HepG2 (cell line): ENCODE measurements at regions not wholly inside any gene's neighbourhood (a gene's known extent, or its start where the extent isn't known, plus 50 kb on each side); places are given as distances from the start of the nearest gene placed in this dataset.

Source experiments
- ATAC-seq: fragments of 200-7000 bp; cut with Tn5 transposase; 3 replicates; pipeline ENCODE4 v1.9.1; 2020; ENCODE audit warnings: mild to moderate bottlenecking, moderate library complexity
- BruUV-seq: library from RNA; stranded (reverse); fragments of 400-500 nt; replicated peaks from 2 replicates; lab custom pipeline; 2021; lab: Mats Ljungman, UMichigan
- CTCF ChIA-PET: fragments of 300-600 bp; formaldehyde crosslinking; extraction: SDS; loops from one replicate; lab custom pipeline; 2021; ENCODE audit warnings: low total read pairs, inconsistent platforms, low intra/inter-chr PET ratio; lab: Yijun Ruan, JAX
- POLR2A ChIA-PET: fragments of 350-600 bp; sonication (Branson Sonifier 250); formaldehyde crosslinking; loops from one replicate; lab custom pipeline; 2020; ENCODE audit warnings: antibody characterized with exemption, inconsistent platforms; lab: Yijun Ruan, JAX
- DNase-seq: peaks from one replicate; pipeline ENCODE4 v3.0.0-alpha.2; 2015; ENCODE audit warnings: low spot score
- FAIRE-seq: peaks from 3 replicates; lab custom pipeline; 2011; peaks lifted over from hg19 to GRCh38; lab: Jason Lieb, UNC
- H2AFZ ChIP-seq: one replicate; pipeline ENCODE4 v1.6.1; 2011; ENCODE audit warnings: low read length, inconsistent platforms
- H3K27ac ChIP-seq: fragments of 300-600 bp; 3 replicates; pipeline ENCODE4 v1.8.0; 2011; ENCODE audit warnings: mixed run types, mild to moderate bottlenecking, mixed read lengths, low read length, inconsistent platforms; ENCODE audit not compliant: insufficient read depth; ENCODE audit errors: extremely low read length
- H3K27me3 ChIP-seq, 2 experiments: fragments of 200-600 bp in 1 of 2; 2 replicates in 1 of 2; 3 replicates in 1 of 2; pipeline versions ENCODE4 v1.6.0 to v1.8.0; 2011; ENCODE audit warnings: low read length in 2 of 2, mild to moderate bottlenecking in 2 of 2, moderate library complexity in 2 of 2, inconsistent platforms in 1 of 2; ENCODE audit not compliant: insufficient read depth in 2 of 2, control insufficient read depth in 1 of 2
- H3K36me3 ChIP-seq, 2 experiments: fragments of 200-600 bp in 1 of 2; replicated peaks in 1 of 2; 2 replicates in 1 of 2; 3 replicates in 1 of 2; pipeline versions ENCODE4 v1.5.1 to v1.8.0; 2011; ENCODE audit warnings: low read length in 2 of 2, inconsistent platforms in 1 of 2; ENCODE audit not compliant: insufficient read depth in 2 of 2, control insufficient read depth in 1 of 2
- H3K4me1 ChIP-seq: 2 replicates; pipeline ENCODE4 v1.5.1; 2012; ENCODE audit warnings: low read length, inconsistent platforms; ENCODE audit not compliant: insufficient read depth
- H3K4me2 ChIP-seq: 2 replicates; pipeline ENCODE4 v1.6.0; 2011; ENCODE audit warnings: low read depth, low read length, inconsistent platforms
- H3K4me3 ChIP-seq, 3 experiments: fragments of 200-600 bp in 1 of 3; sonication (generic), shearing (Covaris generic) in 1 of 3; replicated peaks in 1 of 3; 2 replicates each; pipeline ENCODE4 v1.5.1; 2011 to 2016; ENCODE audit warnings: low read length in 3 of 3, inconsistent platforms in 2 of 3, low read depth in 2 of 3, mild to moderate bottlenecking in 2 of 3, control low read depth in 1 of 3, mixed read lengths in 1 of 3; ENCODE audit not compliant: insufficient read depth in 1 of 3
- H3K79me2 ChIP-seq: one replicate; pipeline ENCODE4 v1.6.1; 2011; ENCODE audit warnings: low read length, inconsistent platforms; ENCODE audit not compliant: insufficient read depth
- H3K9ac ChIP-seq: 2 replicates; pipeline ENCODE4 v1.6.0; 2011; ENCODE audit warnings: mild to moderate bottlenecking, low read depth, low read length, inconsistent platforms; ENCODE audit not compliant: insufficient read depth
- H3K9me3 ChIP-seq: 2 replicates; pipeline ENCODE4 v1.5.1; 2012; ENCODE audit warnings: mild to moderate bottlenecking, low read length
- H4K20me1 ChIP-seq: 2 replicates; pipeline ENCODE4 v1.6.0; 2011; ENCODE audit warnings: inconsistent platforms, mild to moderate bottlenecking, low read length, moderate library complexity; ENCODE audit not compliant: insufficient read depth
- CEBPB ChIP-seq: IDR thresholded peaks from 2 replicates; pipeline ENCODE4 v1.6.1; 2011; ENCODE audit warnings: low read depth, low read length, improper control_type of control experiment, borderline replicate concordance
- EHMT2 ChIP-seq: fragments of 200-600 bp; sonication (generic); IDR thresholded peaks from 2 replicates; pipeline ENCODE4 v1.7.0; 2017; ENCODE audit warnings: antibody characterized with exemption, low read depth, low read length, borderline replicate concordance
- SETDB1 ChIP-seq: sonication (generic); formaldehyde crosslinking; IDR thresholded peaks from 2 replicates; pipeline ENCODE4 v1.5.1; 2020; ENCODE audit warnings: missing genetic modification reagents, mild to moderate bottlenecking, borderline replicate concordance
- STAG1 ChIP-seq: sonication (generic); formaldehyde crosslinking; IDR thresholded peaks from 2 replicates; pipeline ENCODE4 v1.4.0; 2020; ENCODE audit warnings: missing genetic modification reagents
- WIZ ChIP-seq: sonication (generic); formaldehyde crosslinking; IDR thresholded peaks from 2 replicates; pipeline ENCODE4 v1.5.1; 2020; ENCODE audit warnings: mild to moderate bottlenecking, missing genetic modification reagents
- ZNF574 ChIP-seq: sonication (generic); formaldehyde crosslinking; IDR thresholded peaks from 2 replicates; pipeline ENCODE4 v1.4.0; 2020; ENCODE audit warnings: missing genetic modification reagents
- ZNF674 ChIP-seq: sonication (generic); formaldehyde crosslinking; IDR thresholded peaks from 2 replicates; pipeline ENCODE4 v1.5.0; 2020; ENCODE audit warnings: low read depth, mild to moderate bottlenecking, missing genetic modification reagents
- in situ Hi-C: cut with HindIII; loops from 2 replicates; pipeline ENCODE4 v1.10.0; 2017; ENCODE audit warnings: low pct_unique_long_range_greater_than_20kb; ENCODE audit not compliant: extremely low pct_ligation_motif_present
- intact Hi-C: fragments of 100-400 bp; cut with micrococcal nuclease; formaldehyde crosslinking; loops from one replicate; pipeline ENCODE4 v1.10.0; 2022; ENCODE audit not compliant: unreplicated experiment

GRCh38 chrX:10935501-10935900, 175.6 kb upstream of the HCCS start (continued):
- TF ChIP-seq ZNF574 = no peak

- Histone ChIP-seq H3K9ac (no peak overlapping the region), H4K20me1 (no peaks in the 10 kb centered on the region), H3K4me3 (no peak overlapping the region), H3K79me2 (no peaks in the 10 kb centered on the region), H2AFZ (no peak overlapping the region), H3K27me3 (no peaks in the 10 kb centered on the region), H3K36me3 (no peaks in the 10 kb centered on the region), H3K4me1 (peaks cover 12% of the 10 kb centered on the region), H3K4me2 (no peak overlapping the region), H3K27ac (no peak overlapping the region), H3K9me3 (no peaks in the 10 kb centered on the region)
- no TSS peak for BruUV-seq
- ChIA-PET CTCF (no interaction called here), POLR2A (no interaction called here)
- intact Hi-C loops = no loop called here
- FAIRE-seq (no peak), DNase-seq (no peak), ATAC-seq (no peak)
- in situ Hi-C loops = no loop called here
- TF ChIP-seq SETDB1 (CRISPR knock-in tag) (no peak), EHMT2 (no peak), CEBPB (no peak), STAG1 (no peak), ZNF674 (CRISPR knock-in tag) (no peak), WIZ (CRISPR knock-in tag) (no peak)
These were observed 174.2 kb upstream of the HCCS start for GRCh38 chrX:10936976-10937375.
